Esophagus (tissue), 2 donors: ENCODE measurements at regions not wholly inside any gene's neighbourhood (a gene's known extent, or its start where the extent isn't known, plus 50 kb on each side); places are given as distances from the start of the nearest gene placed in this dataset.
"Not testable (repeated sequence)": the region's sequence is repeated elsewhere in the genome, so short reads cannot be mapped to it uniquely, and the experiment has no call there.

ENCODE experiments used
- H3K27ac ChIP-seq, 2 donors: one replicate each; pipeline ENCODE4 v1.5.1; 2013; ENCODE audit warnings: low read depth in 2 of 2, mild to moderate bottlenecking in 2 of 2, inconsistent platforms in 1 of 2, low read length in 1 of 2, moderate library complexity in 1 of 2
- H3K27me3 ChIP-seq, 2 donors: one replicate each; pipeline ENCODE4 v1.6.1; 2013; ENCODE audit warnings: low read length in 2 of 2, control low read depth in 1 of 2, mild to moderate bottlenecking in 1 of 2; ENCODE audit not compliant: insufficient read depth in 2 of 2, control insufficient read depth in 1 of 2
- H3K36me3 ChIP-seq, 2 donors: one replicate each; pipeline ENCODE4 v1.6.1; 2013; ENCODE audit warnings: low read length in 1 of 2; ENCODE audit not compliant: control insufficient read depth in 2 of 2, insufficient read depth in 2 of 2
- H3K4me1 ChIP-seq, 2 donors: one replicate each; pipeline ENCODE4 v1.6.1; 2013; ENCODE audit warnings: low read length in 1 of 2; ENCODE audit not compliant: control insufficient read depth in 2 of 2, insufficient read depth in 2 of 2
- H3K4me3 ChIP-seq, 2 donors: one replicate each; pipeline ENCODE4 v1.5.1; 2013; ENCODE audit warnings: low read length in 2 of 2, mild to moderate bottlenecking in 2 of 2, low read depth in 1 of 2, moderate library complexity in 1 of 2
- H3K9me3 ChIP-seq, 2 donors: one replicate each; pipeline ENCODE4 v1.6.1; 2013; ENCODE audit warnings: mild to moderate bottlenecking in 2 of 2, low read depth in 1 of 2, low read length in 1 of 2, moderate library complexity in 1 of 2; ENCODE audit not compliant: control insufficient read depth in 2 of 2, insufficient read depth in 1 of 2
- WGBS, 2 donors: extraction: QIAGEN DNeasy Blood & Tissue Kit; methylation state at CpG; one replicate each; pipeline ENCODE4 v1.1.7; 2013; 5-methylcytosine and 5-hydroxymethylcytosine counted together
- donor health status: healthy with polysubstance abuse.
- donor health status: Bipolar disorder and iron deficiency.

- H3K36me3 ChIP-seq = no peaks in the 10 kb centered on the region
- no peak overlapping the region for H3K4me3 ChIP-seq
- H3K9me3 ChIP-seq = no peaks in the 10 kb centered on the region
- 73 to 79% methylated on average over 12 of the region's 12 CpGs for WGBS, 2 donors
- H3K27ac ChIP-seq = no peak overlapping the region
- H3K4me1 ChIP-seq = no peaks in the 10 kb centered on the region
- no peaks in the 10 kb centered on the region for H3K27me3 ChIP-seq
These were observed 146.3 kb downstream of the CETN3 start for GRCh38 chr5:90263102-90263820.

- no peaks in the 10 kb centered on the region for H3K9me3 ChIP-seq
- H3K4me1 ChIP-seq = no peaks in the 10 kb centered on the region
- no peaks in the 10 kb centered on the region for H3K36me3 ChIP-seq
- no peak overlapping the region for H3K4me3 ChIP-seq
- 88 to 89% methylated on average over 1 of the region's 1 CpG for WGBS, 2 donors
- no peak overlapping the region for H3K27ac ChIP-seq
- H3K27me3 ChIP-seq = no peaks in the 10 kb centered on the region
These were observed 158.1 kb downstream of the CETN3 start for GRCh38 chr5:90251447-90251846.

GRCh38 chr5:90248640-90249039, 160.9 kb downstream of the CETN3 start:
- 41 to 48% methylated on average over 1 of the region's 1 CpG for WGBS, 2 donors
- no peaks in the 10 kb centered on the region for H3K9me3 ChIP-seq

GRCh38 chr5:90243848-90244247, 165.7 kb downstream of the CETN3 start:
- not testable (repeated sequence) for H3K4me1 ChIP-seq, H3K27me3 ChIP-seq, H3K27ac ChIP-seq, H3K36me3 ChIP-seq, H3K4me3 ChIP-seq, H3K9me3 ChIP-seq
- 93% methylated on average over 3 of the region's 3 CpGs for WGBS, 2 donors

More at GRCh38 chr5:90248640-90249039, 160.9 kb downstream of the CETN3 start:
- H3K4me1 ChIP-seq = no peaks in the 10 kb centered on the region
- H3K27me3 ChIP-seq = no peaks in the 10 kb centered on the region
- H3K4me3 ChIP-seq = no peak overlapping the region
- no peaks in the 10 kb centered on the region for H3K36me3 ChIP-seq
- H3K27ac ChIP-seq = no peak overlapping the region

- Histone ChIP-seq H3K4me3 (no peak overlapping the region), H3K9me3 (peaks cover 0 to 2% of the 10 kb centered on the region in 2 donors), H3K27ac (no peak overlapping the region), H3K4me1 (no peaks in the 10 kb centered on the region), H3K36me3 (no peaks in the 10 kb centered on the region), H3K27me3 (no peaks in the 10 kb centered on the region)
- 69 to 70% methylated on average over 3 of the region's 3 CpGs for WGBS, 2 donors
These were observed 176.1 kb downstream of the CETN3 start for GRCh38 chr5:90233476-90233875.

GRCh38 chr5:90231688-90232087, 177.9 kb downstream of the CETN3 start:
- no peak overlapping the region for H3K27ac ChIP-seq
- no peaks in the 10 kb centered on the region for H3K27me3 ChIP-seq
- H3K36me3 ChIP-seq = no peaks in the 10 kb centered on the region
- 35 to 36% methylated on average over 4 of the region's 4 CpGs for WGBS, 2 donors
- H3K4me3 ChIP-seq = no peak overlapping the region
- no peaks in the 10 kb centered on the region for H3K4me1 ChIP-seq
- no peaks in the 10 kb centered on the region for H3K9me3 ChIP-seq

GRCh38 chr5:90227683-90228082, 181.9 kb downstream of the CETN3 start:
- Histone ChIP-seq H3K36me3 (no peaks in the 10 kb centered on the region), H3K4me1 (no peaks in the 10 kb centered on the region), H3K27me3 (no peaks in the 10 kb centered on the region), H3K9me3 (no peaks in the 10 kb centered on the region), H3K27ac (no peak overlapping the region), H3K4me3 (no peak overlapping the region)
- WGBS, 2 donors = 44 to 48% methylated on average over 3 of the region's 3 CpGs

GRCh38 chr5:90226433-90227099, 183.0 kb downstream of the CETN3 start:
- no peaks in the 10 kb centered on the region for H3K9me3 ChIP-seq
- no peaks in the 10 kb centered on the region for H3K27me3 ChIP-seq
- H3K36me3 ChIP-seq = no peaks in the 10 kb centered on the region
- H3K27ac ChIP-seq = no peak overlapping the region
- no peak overlapping the region for H3K4me3 ChIP-seq
- H3K4me1 ChIP-seq = no peaks in the 10 kb centered on the region
- 53 to 62% methylated on average over 2 of the region's 2 CpGs for WGBS, 2 donors

- Histone ChIP-seq H3K27ac (no peak overlapping the region), H3K27me3 (no peaks in the 10 kb centered on the region), H3K9me3 (no peaks in the 10 kb centered on the region), H3K4me3 (no peak overlapping the region), H3K4me1 (no peaks in the 10 kb centered on the region), H3K36me3 (no peaks in the 10 kb centered on the region)
- WGBS, 2 donors = 90 to 93% methylated on average over 1 of the region's 1 CpG
These were observed 185.2 kb downstream of the CETN3 start for GRCh38 chr5:90224342-90224741.

GRCh38 chr5:90223756-90224155, 185.8 kb downstream of the CETN3 start:
- H3K4me1 ChIP-seq = no peaks in the 10 kb centered on the region
- no peak overlapping the region for H3K27ac ChIP-seq
- H3K4me3 ChIP-seq = no peak overlapping the region
- H3K36me3 ChIP-seq = no peaks in the 10 kb centered on the region
- 94% methylated on average over 2 of the region's 2 CpGs for WGBS, 2 donors
- no peaks in the 10 kb centered on the region for H3K9me3 ChIP-seq
- H3K27me3 ChIP-seq = no peaks in the 10 kb centered on the region
